HCT116 (cell line): ENCODE measurements at regions not wholly inside any gene's neighbourhood (a gene's known extent, or its start where the extent isn't known, plus 50 kb on each side); places are given as distances from the start of the nearest gene placed in this dataset.
"Not testable (repeated sequence)": the region's sequence is repeated elsewhere in the genome, so short reads cannot be mapped to it uniquely, and the experiment has no call there.

ENCODE experiments used
- ATAC-seq: fragments of 200-7000 bp; cut with Tn5 transposase; 2 replicates; pipeline ENCODE4 v1.9.1; 2020; ENCODE audit warnings: mild to moderate bottlenecking, moderate library complexity
- BruUV-seq: library from RNA; stranded (reverse); fragments of 400-500 nt; replicated peaks from 2 replicates; lab custom pipeline; 2021; lab: Mats Ljungman, UMichigan
- CTCF ChIA-PET: fragments of 300-600 bp; sonication (Branson Sonifier 250); formaldehyde crosslinking; loops from one replicate; lab custom pipeline; 2021; ENCODE audit warnings: antibody characterized with exemption; lab: Charles Lee
- POLR2A ChIA-PET: fragments of 300-600, 350-600 bp; sonication (Branson Sonifier 250); formaldehyde crosslinking; loops from one replicate; lab custom pipeline; 2021; ENCODE audit warnings: antibody characterized with exemption; lab: Charles Lee
- RAD21 ChIA-PET, 2 experiments: fragments of 300-600 bp; sonication (Branson Sonifier 250); formaldehyde crosslinking; loops; one replicate each; lab custom pipeline; 2023; ENCODE audit warnings: low total read pairs in 2 of 2; ENCODE audit not compliant: uncharacterized antibody in 2 of 2, unreplicated experiment in 2 of 2, low non-redundant PET in 1 of 2; lab: Charles Lee
- DNase-seq: peaks from one replicate; pipeline ENCODE4 v3.0.0-alpha.2; 2010; ENCODE audit warnings: low read depth, low spot score
- H2AFZ ChIP-seq: fragments of 200-600 bp; shearing (Covaris generic), sonication (generic); 2 replicates; pipeline ENCODE4 v1.6.1; 2017; ENCODE audit warnings: low read depth, mixed run types, mixed read lengths, antibody characterized with exemption, low read length; ENCODE audit not compliant: poor library complexity, severe bottlenecking
- H3K27ac ChIP-seq: 2 replicates; pipeline ENCODE4 v1.5.1; 2012; ENCODE audit warnings: low read depth, low read length
- H3K27me3 ChIP-seq: fragments of 200-600 bp; sonication (generic); 2 replicates; pipeline ENCODE4 v1.6.1; 2016; ENCODE audit warnings: mixed run types, low read length, mixed read lengths; ENCODE audit not compliant: insufficient read depth
- H3K36me3 ChIP-seq, 2 experiments: fragments of 200-500 bp in 1 of 2; fragments of 200-600 bp in 1 of 2; sonication (Bioruptor generic) in 1 of 2; sonication (generic) in 1 of 2; 2 replicates each; pipeline versions ENCODE4 v1.5.1 to v1.6.1; 2014 to 2016; ENCODE audit warnings: low read length in 2 of 2, inconsistent platforms in 1 of 2, mixed read lengths in 1 of 2, mixed run types in 1 of 2; ENCODE audit not compliant: insufficient read depth in 2 of 2, control insufficient read depth in 1 of 2
- H3K4me1 ChIP-seq, 2 experiments: fragments of 200-600 bp in 1 of 2; sonication (generic) in 1 of 2; 2 replicates each; pipeline versions ENCODE4 v1.5.1 to v1.6.1; 2012 to 2017; ENCODE audit warnings: low read length in 2 of 2, inconsistent platforms in 1 of 2, mild to moderate bottlenecking in 1 of 2, mixed read lengths in 1 of 2, mixed run types in 1 of 2, moderate library complexity in 1 of 2; ENCODE audit not compliant: insufficient read depth in 2 of 2, control insufficient read depth in 1 of 2
- H3K4me2 ChIP-seq: fragments of 200-600 bp; sonication (generic); 2 replicates; pipeline ENCODE4 v1.6.1; 2017; ENCODE audit warnings: mixed run types, low read length, mixed read lengths
- H3K4me3 ChIP-seq, 2 experiments: fragments of 200-600 bp in 1 of 2; sonication (generic) in 1 of 2; replicated peaks in 1 of 2; 2 replicates each; pipeline ENCODE4 v1.5.1; 2011 to 2016; ENCODE audit warnings: low read length in 2 of 2, control low read depth in 1 of 2, low read depth in 1 of 2, mild to moderate bottlenecking in 1 of 2, mixed read lengths in 1 of 2, mixed run types in 1 of 2
- H3K79me2 ChIP-seq: fragments of 200-600 bp; sonication (generic); 2 replicates; pipeline ENCODE4 v1.6.1; 2017; ENCODE audit warnings: mild to moderate bottlenecking, mixed run types, low read length, moderate library complexity, mixed read lengths; ENCODE audit not compliant: insufficient read depth
- H3K9ac ChIP-seq: fragments of 200-600 bp; sonication (generic); 2 replicates; pipeline ENCODE4 v1.6.1; 2016; ENCODE audit warnings: low read length, mixed read lengths
- H3K9me2 ChIP-seq: fragments of 200-600 bp; sonication (generic), shearing (Covaris generic); 2 replicates; pipeline ENCODE4 v1.6.1; 2017; ENCODE audit warnings: mixed run types, mild to moderate bottlenecking, moderate library complexity; ENCODE audit not compliant: insufficient read depth
- H3K9me3 ChIP-seq, 2 experiments: fragments of 200-500 bp in 1 of 2; fragments of 200-600 bp in 1 of 2; sonication (Bioruptor generic) in 1 of 2; sonication (generic) in 1 of 2; 2 replicates each; pipeline ENCODE4 v1.6.1; 2014 to 2017; ENCODE audit warnings: low read length in 2 of 2, mixed read lengths in 2 of 2, inconsistent platforms in 1 of 2, low read depth in 1 of 2, mild to moderate bottlenecking in 1 of 2, mixed run types in 1 of 2, moderate library complexity in 1 of 2; ENCODE audit not compliant: control insufficient read depth in 1 of 2, insufficient read depth in 1 of 2
- H4K20me1 ChIP-seq: fragments of 200-600 bp; sonication (generic), shearing (Covaris generic); 2 replicates; pipeline ENCODE4 v1.6.1; 2017; ENCODE audit warnings: mixed run types, mild to moderate bottlenecking, moderate library complexity; ENCODE audit not compliant: insufficient read depth
- CEBPB ChIP-seq: IDR thresholded peaks from 2 replicates; pipeline ENCODE4 v1.6.1; 2012; ENCODE audit warnings: low read depth
- EGR1 ChIP-seq: IDR thresholded peaks from 2 replicates; pipeline ENCODE4 v1.6.1; 2012; ENCODE audit warnings: low read depth
- ELF1 ChIP-seq: IDR thresholded peaks from 2 replicates; pipeline ENCODE4 v1.6.1; 2012; ENCODE audit warnings: low read depth, borderline replicate concordance
- EZH2 ChIP-seq: fragments of 200-600 bp; sonication (generic); IDR thresholded peaks from 2 replicates; pipeline ENCODE4 v1.6.1; 2017; ENCODE audit warnings: antibody characterized with exemption, mixed run types
- EZH2phosphoT487 ChIP-seq: fragments of 200-600 bp; IDR thresholded peaks from 2 replicates; pipeline ENCODE4 v1.6.1; 2018; ENCODE audit warnings: antibody characterized with exemption, borderline replicate concordance
- FOSL1 ChIP-seq: IDR thresholded peaks from 2 replicates; pipeline ENCODE4 v1.6.1; 2012; ENCODE audit warnings: low read depth
- SP1 ChIP-seq: IDR thresholded peaks from 2 replicates; pipeline ENCODE4 v1.6.1; 2012; ENCODE audit warnings: low read depth
- SRF ChIP-seq: IDR thresholded peaks from 2 replicates; pipeline ENCODE4 v1.6.1; 2012; ENCODE audit warnings: low read depth
- YY1 ChIP-seq: IDR thresholded peaks from 2 replicates; pipeline ENCODE4 v1.6.1; 2011; ENCODE audit warnings: low read length, low read depth, moderate library complexity, mild to moderate bottlenecking; ENCODE audit not compliant: insufficient replicate concordance; ENCODE audit errors: extremely low read depth
- ZNF274 ChIP-seq: fragments of 200-500 bp; sonication (Bioruptor generic); IDR thresholded peaks from 2 replicates; pipeline ENCODE4 v1.6.1; 2014; ENCODE audit warnings: mild to moderate bottlenecking, low read depth, low read length, inconsistent platforms
- intact Hi-C: fragments of 100-400 bp; cut with micrococcal nuclease; formaldehyde crosslinking; loops from 2 replicates; pipeline ENCODE4 v1.10.0; 2022
- TF ChIP-seq, protein P1 (sequence below): IDR thresholded peaks from 2 replicates; pipeline ENCODE4 v1.6.1; 2012
- TF ChIP-seq, protein P2 (sequence below): IDR thresholded peaks from 2 replicates; pipeline ENCODE4 v1.6.1; 2012

DNA sequence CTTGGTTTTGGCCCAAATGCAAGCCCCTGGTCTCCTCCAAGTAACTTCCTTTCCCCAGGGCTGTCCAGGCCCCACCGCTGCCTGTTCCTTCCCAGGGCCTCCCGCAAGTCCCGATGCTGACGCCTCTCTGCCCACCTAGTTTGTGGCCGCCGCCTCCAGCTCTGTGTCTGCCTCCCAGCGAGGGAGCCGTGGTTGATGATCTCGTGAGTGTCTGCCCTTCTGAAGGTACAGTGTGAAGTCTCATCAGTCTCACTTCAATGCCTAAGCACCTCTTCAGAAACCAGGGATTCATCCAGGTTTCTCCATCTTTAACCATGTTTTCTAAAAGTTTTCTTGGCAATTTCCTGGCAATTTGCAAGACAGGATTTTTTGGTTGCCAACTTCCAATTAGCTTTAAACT, 127.5 kb downstream of the TMEM121 start:
- H3K9me3 ChIP-seq, H3K4me1 ChIP-seq, POLR2A ChIA-PET, H3K36me3 ChIP-seq, H3K9me2 ChIP-seq, H3K27ac ChIP-seq, intact Hi-C loops, H3K79me2 ChIP-seq, RAD21 ChIA-PET, ATAC-seq, H4K20me1 ChIP-seq, CTCF ChIA-PET, H2AFZ ChIP-seq, BruUV-seq, H3K4me3 ChIP-seq, H3K27me3 ChIP-seq, H3K9ac ChIP-seq, DNase-seq, H3K4me2 ChIP-seq: not testable (repeated sequence)

DNA sequence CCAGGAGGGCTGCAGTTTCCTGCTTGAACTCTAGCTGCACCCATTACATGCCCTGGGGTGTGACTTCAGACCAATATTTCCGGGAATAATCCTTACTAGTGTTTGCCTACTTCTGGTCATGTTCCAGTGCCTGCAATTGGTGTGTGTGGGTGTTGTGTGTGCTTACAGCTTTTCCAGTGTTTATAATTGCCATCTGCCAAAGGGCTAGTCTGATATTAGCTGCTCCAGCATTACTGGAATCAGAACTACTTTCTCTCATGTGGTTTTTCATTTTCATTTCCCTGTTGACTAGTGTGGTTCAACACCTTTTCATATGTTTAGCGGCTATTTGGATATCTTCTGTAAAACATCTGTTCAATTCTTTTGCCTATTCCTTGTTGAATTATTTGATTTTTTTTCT, 132.9 kb downstream of the TMEM121 start:
- intact Hi-C loops: not testable (repeated sequence)

DNA sequence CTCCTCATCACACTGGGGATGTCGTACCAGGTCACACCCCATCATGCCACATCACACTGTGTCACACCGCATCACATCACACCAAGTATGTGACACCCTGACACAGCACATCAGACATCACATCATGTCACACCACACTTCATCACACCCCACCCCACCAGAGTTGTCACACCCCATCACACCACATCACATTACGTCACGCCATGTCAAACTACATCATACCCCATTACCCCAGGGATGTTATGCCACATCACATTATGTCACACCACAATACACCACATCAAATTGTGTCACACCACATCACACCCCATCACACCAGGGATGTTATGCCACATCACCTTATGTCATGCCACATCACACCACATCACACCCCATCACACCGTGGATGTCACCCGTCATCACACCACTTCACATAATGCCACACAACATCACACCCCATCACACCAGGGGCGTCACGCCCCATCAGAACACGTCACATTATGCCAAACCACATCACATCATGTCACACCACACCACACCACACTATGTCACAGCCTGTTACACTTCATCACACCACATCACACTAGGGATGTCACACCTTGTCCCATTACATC, 133.6 kb downstream of the TMEM121 start:
- intact Hi-C loops: no loop called here
- TF ChIP-seq YY1 (no peak), EZH2phosphoT487 (no peak), SP1 (no peak), EGR1 (no peak), SRF (no peak), FOSL1 (no peak), ELF1 (no peak), ZNF274 (no peak), EZH2 (no peak), CEBPB (no peak)
- TF ChIP-seq, protein P1, sequence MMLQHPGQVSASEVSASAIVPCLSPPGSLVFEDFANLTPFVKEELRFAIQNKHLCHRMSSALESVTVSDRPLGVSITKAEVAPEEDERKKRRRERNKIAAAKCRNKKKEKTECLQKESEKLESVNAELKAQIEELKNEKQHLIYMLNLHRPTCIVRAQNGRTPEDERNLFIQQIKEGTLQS: no peak
- TF ChIP-seq, protein P2, sequence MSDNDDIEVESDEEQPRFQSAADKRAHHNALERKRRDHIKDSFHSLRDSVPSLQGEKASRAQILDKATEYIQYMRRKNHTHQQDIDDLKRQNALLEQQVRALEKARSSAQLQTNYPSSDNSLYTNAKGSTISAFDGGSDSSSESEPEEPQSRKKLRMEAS: no peak

More for the DNA sequence above, 132.9 kb downstream of the TMEM121 start:
- POLR2A ChIA-PET, BruUV-seq, H3K9me2 ChIP-seq, H3K4me2 ChIP-seq, CTCF ChIA-PET, DNase-seq, H2AFZ ChIP-seq, RAD21 ChIA-PET, H3K9ac ChIP-seq, H3K27ac ChIP-seq, H3K79me2 ChIP-seq, H3K36me3 ChIP-seq, H4K20me1 ChIP-seq, H3K4me1 ChIP-seq, H3K9me3 ChIP-seq, H3K4me3 ChIP-seq, ATAC-seq, H3K27me3 ChIP-seq: not testable (repeated sequence)

More for the DNA sequence above, 133.6 kb downstream of the TMEM121 start:
- Histone ChIP-seq H4K20me1 (no peaks in the 10 kb centered on the region), H3K9me3 (no peaks in the 10 kb centered on the region; a peak in 1 of 4 replicates), H3K4me1 (no peaks in the 10 kb centered on the region), H2AFZ (no peak overlapping the region), H3K9ac (no peak overlapping the region), H3K36me3 (no peaks in the 10 kb centered on the region), H3K27me3 (no peaks in the 10 kb centered on the region), H3K79me2 (no peaks in the 10 kb centered on the region), H3K4me2 (no peak overlapping the region), H3K27ac (no peak overlapping the region), H3K4me3 (no peak overlapping the region), H3K9me2 (no peaks in the 10 kb centered on the region)
- ATAC-seq (no peak), DNase-seq (no peak)
- POLR2A ChIA-PET: no interaction called here
- CTCF ChIA-PET: no interaction called here
- no TSS peak for BruUV-seq
- RAD21 ChIA-PET: no interaction called here
